HepG2 (cell line): ENCODE measurements at regions not wholly inside any gene's neighbourhood (a gene's known extent, or its start where the extent isn't known, plus 50 kb on each side); places are given as distances from the start of the nearest gene placed in this dataset.

Source experiments
- ATAC-seq: fragments of 200-7000 bp; cut with Tn5 transposase; 3 replicates; pipeline ENCODE4 v1.9.1; 2020; ENCODE audit warnings: mild to moderate bottlenecking, moderate library complexity
- BruUV-seq: library from RNA; stranded (reverse); fragments of 400-500 nt; replicated peaks from 2 replicates; lab custom pipeline; 2021; lab: Mats Ljungman, UMichigan
- CTCF ChIA-PET: fragments of 300-600 bp; formaldehyde crosslinking; extraction: SDS; loops from one replicate; lab custom pipeline; 2021; ENCODE audit warnings: low total read pairs, inconsistent platforms, low intra/inter-chr PET ratio; lab: Yijun Ruan, JAX
- POLR2A ChIA-PET: fragments of 350-600 bp; sonication (Branson Sonifier 250); formaldehyde crosslinking; loops from one replicate; lab custom pipeline; 2020; ENCODE audit warnings: antibody characterized with exemption, inconsistent platforms; lab: Yijun Ruan, JAX
- DNase-seq: peaks from one replicate; pipeline ENCODE4 v3.0.0-alpha.2; 2015; ENCODE audit warnings: low spot score
- FAIRE-seq: peaks from 3 replicates; lab custom pipeline; 2011; peaks lifted over from hg19 to GRCh38; lab: Jason Lieb, UNC
- H2AFZ ChIP-seq: one replicate; pipeline ENCODE4 v1.6.1; 2011; ENCODE audit warnings: low read length, inconsistent platforms
- H3K27ac ChIP-seq: fragments of 300-600 bp; 3 replicates; pipeline ENCODE4 v1.8.0; 2011; ENCODE audit warnings: mixed run types, mild to moderate bottlenecking, mixed read lengths, low read length, inconsistent platforms; ENCODE audit not compliant: insufficient read depth; ENCODE audit errors: extremely low read length
- H3K27me3 ChIP-seq, 2 experiments: fragments of 200-600 bp in 1 of 2; 2 replicates in 1 of 2; 3 replicates in 1 of 2; pipeline versions ENCODE4 v1.6.0 to v1.8.0; 2011; ENCODE audit warnings: low read length in 2 of 2, mild to moderate bottlenecking in 2 of 2, moderate library complexity in 2 of 2, inconsistent platforms in 1 of 2; ENCODE audit not compliant: insufficient read depth in 2 of 2, control insufficient read depth in 1 of 2
- H3K36me3 ChIP-seq, 2 experiments: fragments of 200-600 bp in 1 of 2; replicated peaks in 1 of 2; 2 replicates in 1 of 2; 3 replicates in 1 of 2; pipeline versions ENCODE4 v1.5.1 to v1.8.0; 2011; ENCODE audit warnings: low read length in 2 of 2, inconsistent platforms in 1 of 2; ENCODE audit not compliant: insufficient read depth in 2 of 2, control insufficient read depth in 1 of 2
- H3K4me1 ChIP-seq: 2 replicates; pipeline ENCODE4 v1.5.1; 2012; ENCODE audit warnings: low read length, inconsistent platforms; ENCODE audit not compliant: insufficient read depth
- H3K4me2 ChIP-seq: 2 replicates; pipeline ENCODE4 v1.6.0; 2011; ENCODE audit warnings: low read depth, low read length, inconsistent platforms
- H3K4me3 ChIP-seq, 3 experiments: fragments of 200-600 bp in 1 of 3; sonication (generic), shearing (Covaris generic) in 1 of 3; replicated peaks in 1 of 3; 2 replicates each; pipeline ENCODE4 v1.5.1; 2011 to 2016; ENCODE audit warnings: low read length in 3 of 3, inconsistent platforms in 2 of 3, low read depth in 2 of 3, mild to moderate bottlenecking in 2 of 3, control low read depth in 1 of 3, mixed read lengths in 1 of 3; ENCODE audit not compliant: insufficient read depth in 1 of 3
- H3K79me2 ChIP-seq: one replicate; pipeline ENCODE4 v1.6.1; 2011; ENCODE audit warnings: low read length, inconsistent platforms; ENCODE audit not compliant: insufficient read depth
- H3K9ac ChIP-seq: 2 replicates; pipeline ENCODE4 v1.6.0; 2011; ENCODE audit warnings: mild to moderate bottlenecking, low read depth, low read length, inconsistent platforms; ENCODE audit not compliant: insufficient read depth
- H3K9me3 ChIP-seq: 2 replicates; pipeline ENCODE4 v1.5.1; 2012; ENCODE audit warnings: mild to moderate bottlenecking, low read length
- H4K20me1 ChIP-seq: 2 replicates; pipeline ENCODE4 v1.6.0; 2011; ENCODE audit warnings: inconsistent platforms, mild to moderate bottlenecking, low read length, moderate library complexity; ENCODE audit not compliant: insufficient read depth
- GRHL1 ChIP-seq: sonication (generic); formaldehyde crosslinking; conservative IDR thresholded peaks from 2 replicates; pipeline ENCODE4 v1.8.0; 2022; ENCODE audit warnings: missing genetic modification reagents
- MZF1 ChIP-seq: sonication (generic); formaldehyde crosslinking; IDR thresholded peaks from 2 replicates; pipeline ENCODE4 v1.8.1; 2023; ENCODE audit warnings: mild to moderate bottlenecking, missing genetic modification reagents, borderline replicate concordance
- REPIN1 ChIP-seq: sonication (generic); formaldehyde crosslinking; IDR thresholded peaks from 2 replicates; pipeline ENCODE4 v1.8.0; 2022; ENCODE audit warnings: missing genetic modification reagents, low read depth, mild to moderate bottlenecking, borderline replicate concordance
- ZNF232 ChIP-seq: sonication (generic); formaldehyde crosslinking; IDR thresholded peaks from 2 replicates; pipeline ENCODE4 v1.4.0; 2020; ENCODE audit warnings: missing genetic modification reagents, borderline replicate concordance
- ZNF484 ChIP-seq: sonication (generic); formaldehyde crosslinking; IDR thresholded peaks from 2 replicates; pipeline ENCODE4 v1.5.1; 2020; ENCODE audit warnings: mild to moderate bottlenecking, low read depth, missing genetic modification reagents, borderline replicate concordance
- ZNF580 ChIP-seq: IDR thresholded peaks from 2 replicates; pipeline ENCODE4 v1.6.1; 2016; ENCODE audit warnings: low read depth, borderline replicate concordance
- WGBS: methylation state at CpG from one replicate; pipeline ENCODE4 v1.1.6; 2017; ENCODE audit warnings: low lambda C conversion rate; 5-methylcytosine and 5-hydroxymethylcytosine counted together
- in situ Hi-C: cut with HindIII; loops from 2 replicates; pipeline ENCODE4 v1.10.0; 2017; ENCODE audit warnings: low pct_unique_long_range_greater_than_20kb; ENCODE audit not compliant: extremely low pct_ligation_motif_present
- intact Hi-C: fragments of 100-400 bp; cut with micrococcal nuclease; formaldehyde crosslinking; loops from one replicate; pipeline ENCODE4 v1.10.0; 2022; ENCODE audit not compliant: unreplicated experiment
- TF ChIP-seq, protein P1 (sequence below): fragments of 450-650 bp; IDR thresholded peaks from 2 replicates; pipeline ENCODE4 v1.6.1; 2016
- TF ChIP-seq, protein P2 (sequence below): sonication (generic); formaldehyde crosslinking; IDR thresholded peaks from 2 replicates; pipeline ENCODE4 v1.5.1; 2020; ENCODE audit warnings: mild to moderate bottlenecking, missing genetic modification reagents, borderline replicate concordance

DNA sequence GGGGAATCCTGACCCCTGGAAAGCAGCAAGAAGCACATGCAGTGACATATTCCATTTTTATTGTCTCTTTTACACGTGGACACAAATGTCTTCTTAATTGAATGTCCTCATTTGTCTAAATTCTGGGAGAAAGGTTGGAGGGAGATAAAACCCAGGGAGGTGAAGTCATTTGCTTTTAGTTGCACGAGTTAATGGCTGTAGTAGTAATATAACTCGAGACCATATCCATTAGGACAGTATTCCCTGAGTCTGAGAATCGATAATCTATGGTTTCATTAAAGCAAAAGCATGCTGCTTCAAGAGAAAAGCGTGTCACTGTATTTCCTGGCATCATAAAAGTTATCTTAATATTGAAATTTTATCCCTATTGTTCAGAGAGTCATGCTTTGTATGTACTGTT, 216.0 kb upstream of the PELI2 start:
- in situ Hi-C loops, result no loop called here
- BruUV-seq, result no TSS peak
- H3K9ac ChIP-seq, result no peak overlapping the region
- CTCF ChIA-PET, result no interaction called here
- H4K20me1 ChIP-seq, result no peaks in the 10 kb centered on the region
- DNase-seq, result no peak
- H3K4me3 ChIP-seq, result no peak overlapping the region
- no peak overlapping the region for H3K27ac ChIP-seq
- ATAC-seq, result no peak
- no peaks in the 10 kb centered on the region for H3K9me3 ChIP-seq
- TF ChIP-seq ZNF580 (CRISPR knock-in tag), result no peak
- TF ChIP-seq, protein P1, sequence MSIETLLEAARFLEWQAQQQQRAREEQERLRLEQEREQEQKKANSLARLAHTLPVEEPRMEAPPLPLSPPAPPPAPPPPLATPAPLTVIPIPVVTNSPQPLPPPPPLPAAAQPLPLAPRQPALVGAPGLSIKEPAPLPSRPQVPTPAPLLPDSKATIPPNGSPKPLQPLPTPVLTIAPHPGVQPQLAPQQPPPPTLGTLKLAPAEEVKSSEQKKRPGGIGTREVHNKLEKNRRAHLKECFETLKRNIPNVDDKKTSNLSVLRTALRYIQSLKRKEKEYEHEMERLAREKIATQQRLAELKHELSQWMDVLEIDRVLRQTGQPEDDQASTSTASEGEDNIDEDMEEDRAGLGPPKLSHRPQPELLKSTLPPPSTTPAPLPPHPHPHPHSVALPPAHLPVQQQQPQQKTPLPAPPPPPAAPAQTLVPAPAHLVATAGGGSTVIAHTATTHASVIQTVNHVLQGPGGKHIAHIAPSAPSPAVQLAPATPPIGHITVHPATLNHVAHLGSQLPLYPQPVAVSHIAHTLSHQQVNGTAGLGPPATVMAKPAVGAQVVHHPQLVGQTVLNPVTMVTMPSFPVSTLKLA, result 0 out of 2 replicates have a peak, but pooled peaks have one; percentile 7
- TF ChIP-seq, all 625 proteins: peak for 1
- WGBS, result under 1% methylated on average over 5 of the region's 5 CpGs
- no peaks in the 10 kb centered on the region for H3K4me1 ChIP-seq
- H3K36me3 ChIP-seq, result no peaks in the 10 kb centered on the region
- H3K79me2 ChIP-seq, result no peaks in the 10 kb centered on the region
- FAIRE-seq, result no peak
- POLR2A ChIA-PET, result no interaction called here
- H2AFZ ChIP-seq, result no peak overlapping the region
- 0 out of 5 replicates have a peak, but pooled peaks cover 0 to 3% of the 10 kb centered on the region in 2 experiments for H3K27me3 ChIP-seq
- H3K4me2 ChIP-seq, result no peak overlapping the region
- intact Hi-C loops, result no loop called here

DNA sequence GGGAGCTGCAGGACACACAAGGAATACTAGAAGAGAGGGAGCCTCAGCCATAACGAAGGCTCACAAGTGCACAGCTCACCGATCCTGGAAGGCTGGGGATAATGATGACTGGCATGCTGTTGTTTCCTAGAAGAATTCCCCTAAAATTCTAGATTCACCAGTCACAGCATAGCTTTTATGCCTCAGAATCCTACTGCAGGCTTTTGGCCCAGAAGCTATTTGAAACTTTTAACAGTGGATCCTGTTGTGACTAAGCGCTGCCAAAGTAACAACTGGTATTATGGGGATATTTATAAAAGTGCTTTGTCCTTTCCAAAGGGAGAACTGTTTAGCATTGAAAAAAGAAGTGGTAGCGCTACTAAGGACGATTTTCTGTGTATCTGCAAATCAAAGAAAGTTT, 214.1 kb upstream of the PELI2 start:
- no peak for DNase-seq
- Histone ChIP-seq H3K27me3 (peaks cover 0 to 3% of the 10 kb centered on the region in 2 experiments; a peak in 1 of 5 replicates), H3K27ac (no peak overlapping the region), H2AFZ (no peak overlapping the region), H4K20me1 (no peaks in the 10 kb centered on the region), H3K79me2 (no peaks in the 10 kb centered on the region), H3K4me1 (no peaks in the 10 kb centered on the region), H3K4me3 (no peak overlapping the region), H3K4me2 (no peak overlapping the region), H3K9me3 (no peaks in the 10 kb centered on the region), H3K36me3 (no peaks in the 10 kb centered on the region), H3K9ac (no peak overlapping the region)
- BruUV-seq, result no TSS peak
- intact Hi-C loops, result no loop called here
- in situ Hi-C loops, result no loop called here
- POLR2A ChIA-PET, result no interaction called here
- FAIRE-seq, result no peak
- no peak for ATAC-seq
- WGBS, result 22% methylated on average over 5 of the region's 5 CpGs
- CTCF ChIA-PET, result no interaction called here
- TF ChIP-seq ZNF484 (CRISPR knock-in tag) (no peak), ZNF232 (CRISPR knock-in tag) (no peak), REPIN1 (CRISPR knock-in tag) (no peak), GRHL1 (CRISPR knock-in tag) (no peak), MZF1 (CRISPR knock-in tag) (no peak)
- TF ChIP-seq, protein P2, sequence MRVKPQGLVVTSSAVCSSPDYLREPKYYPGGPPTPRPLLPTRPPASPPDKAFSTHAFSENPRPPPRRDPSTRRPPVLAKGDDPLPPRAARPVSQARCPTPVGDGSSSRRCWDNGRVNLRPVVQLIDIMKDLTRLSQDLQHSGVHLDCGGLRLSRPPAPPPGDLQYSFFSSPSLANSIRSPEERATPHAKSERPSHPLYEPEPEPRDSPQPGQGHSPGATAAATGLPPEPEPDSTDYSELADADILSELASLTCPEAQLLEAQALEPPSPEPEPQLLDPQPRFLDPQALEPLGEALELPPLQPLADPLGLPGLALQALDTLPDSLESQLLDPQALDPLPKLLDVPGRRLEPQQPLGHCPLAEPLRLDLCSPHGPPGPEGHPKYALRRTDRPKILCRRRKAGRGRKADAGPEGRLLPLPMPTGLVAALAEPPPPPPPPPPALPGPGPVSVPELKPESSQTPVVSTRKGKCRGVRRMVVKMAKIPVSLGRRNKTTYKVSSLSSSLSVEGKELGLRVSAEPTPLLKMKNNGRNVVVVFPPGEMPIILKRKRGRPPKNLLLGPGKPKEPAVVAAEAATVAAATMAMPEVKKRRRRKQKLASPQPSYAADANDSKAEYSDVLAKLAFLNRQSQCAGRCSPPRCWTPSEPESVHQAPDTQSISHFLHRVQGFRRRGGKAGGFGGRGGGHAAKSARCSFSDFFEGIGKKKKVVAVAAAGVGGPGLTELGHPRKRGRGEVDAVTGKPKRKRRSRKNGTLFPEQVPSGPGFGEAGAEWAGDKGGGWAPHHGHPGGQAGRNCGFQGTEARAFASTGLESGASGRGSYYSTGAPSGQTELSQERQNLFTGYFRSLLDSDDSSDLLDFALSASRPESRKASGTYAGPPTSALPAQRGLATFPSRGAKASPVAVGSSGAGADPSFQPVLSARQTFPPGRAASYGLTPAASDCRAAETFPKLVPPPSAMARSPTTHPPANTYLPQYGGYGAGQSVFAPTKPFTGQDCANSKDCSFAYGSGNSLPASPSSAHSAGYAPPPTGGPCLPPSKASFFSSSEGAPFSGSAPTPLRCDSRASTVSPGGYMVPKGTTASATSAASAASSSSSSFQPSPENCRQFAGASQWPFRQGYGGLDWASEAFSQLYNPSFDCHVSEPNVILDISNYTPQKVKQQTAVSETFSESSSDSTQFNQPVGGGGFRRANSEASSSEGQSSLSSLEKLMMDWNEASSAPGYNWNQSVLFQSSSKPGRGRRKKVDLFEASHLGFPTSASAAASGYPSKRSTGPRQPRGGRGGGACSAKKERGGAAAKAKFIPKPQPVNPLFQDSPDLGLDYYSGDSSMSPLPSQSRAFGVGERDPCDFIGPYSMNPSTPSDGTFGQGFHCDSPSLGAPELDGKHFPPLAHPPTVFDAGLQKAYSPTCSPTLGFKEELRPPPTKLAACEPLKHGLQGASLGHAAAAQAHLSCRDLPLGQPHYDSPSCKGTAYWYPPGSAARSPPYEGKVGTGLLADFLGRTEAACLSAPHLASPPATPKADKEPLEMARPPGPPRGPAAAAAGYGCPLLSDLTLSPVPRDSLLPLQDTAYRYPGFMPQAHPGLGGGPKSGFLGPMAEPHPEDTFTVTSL (CRISPR knock-in tag), result no peak
